Osteocyte (in vitro differentiated cells): ENCODE measurements at regions not wholly inside any gene's neighbourhood (a gene's known extent, or its start where the extent isn't known, plus 50 kb on each side); places are given as distances from the start of the nearest gene placed in this dataset.

Experiments used
- DNase-seq: peaks from one replicate; pipeline ENCODE4 v3.0.0; 2021; ENCODE audit warnings: mixed read lengths; ENCODE audit not compliant: unreplicated experiment; ENCODE audit errors: extremely low spot score
- H3K27ac Mint-ChIP-seq: one replicate; pipeline ENCODE4 v1.8.0; 2021; ENCODE audit warnings: mild to moderate bottlenecking, mixed read lengths; ENCODE audit not compliant: unreplicated experiment
- H3K27me3 Mint-ChIP-seq: one replicate; pipeline ENCODE4 v1.8.0; 2021; ENCODE audit warnings: mixed read lengths; ENCODE audit not compliant: unreplicated experiment
- H3K36me3 Mint-ChIP-seq: one replicate; pipeline ENCODE4 v1.8.0; 2021; ENCODE audit warnings: mixed read lengths; ENCODE audit not compliant: unreplicated experiment
- H3K4me1 Mint-ChIP-seq: one replicate; pipeline ENCODE4 v1.8.0; 2021; ENCODE audit warnings: mixed read lengths; ENCODE audit not compliant: unreplicated experiment
- H3K4me3 Mint-ChIP-seq: one replicate; pipeline ENCODE4 v1.8.0; 2021; ENCODE audit warnings: mild to moderate bottlenecking, moderate library complexity, mixed read lengths; ENCODE audit not compliant: unreplicated experiment
- H3K9me3 Mint-ChIP-seq: one replicate; pipeline ENCODE4 v1.8.0; 2021; ENCODE audit warnings: mixed read lengths; ENCODE audit not compliant: unreplicated experiment
- CTCF ChIP-seq: fragments of 200-600 bp; sonication (generic); IDR thresholded peaks from 2 replicates; pipeline ENCODE4 v1.5.0; 2021; ENCODE audit warnings: antibody characterized with exemption, mild to moderate bottlenecking, moderate library complexity

- H3K4me1 Mint-ChIP-seq: peaks cover 2% of the 10 kb centered on the region
- no peak for TF ChIP-seq CTCF
- H3K27me3 Mint-ChIP-seq: no peaks in the 10 kb centered on the region
- H3K27ac Mint-ChIP-seq: no peak overlapping the region
- no peaks in the 10 kb centered on the region for H3K36me3 Mint-ChIP-seq
- H3K9me3 Mint-ChIP-seq: no peaks in the 10 kb centered on the region
- H3K4me3 Mint-ChIP-seq: no peak overlapping the region
- no peak for DNase-seq
Observed at GRCh38 chr10:88190123-88190522, 326.7 kb downstream of the PTEN start.

GRCh38 chr10:88190540-88191235 lies 327.3 kb downstream of the PTEN start:
- Mint-ChIP-seq H3K4me1 (peaks cover 3% of the 10 kb centered on the region), H3K36me3 (no peaks in the 10 kb centered on the region), H3K4me3 (no peak overlapping the region), H3K9me3 (no peaks in the 10 kb centered on the region), H3K27me3 (no peaks in the 10 kb centered on the region), H3K27ac (no peak overlapping the region)
- DNase-seq: no peak
- TF ChIP-seq CTCF: no peak

GRCh38 chr10:88193018-88193417 lies 329.6 kb downstream of the PTEN start:
- no peak for DNase-seq
- Mint-ChIP-seq H3K4me3 (no peak overlapping the region), H3K9me3 (no peaks in the 10 kb centered on the region), H3K36me3 (no peaks in the 10 kb centered on the region), H3K27ac (no peak overlapping the region), H3K4me1 (peaks cover 8% of the 10 kb centered on the region), H3K27me3 (no peaks in the 10 kb centered on the region)
- TF ChIP-seq CTCF: no peak

GRCh38 chr10:88194041-88194887 lies 330.8 kb downstream of the PTEN start:
- no peak overlapping the region for H3K27ac Mint-ChIP-seq
- no peak for DNase-seq
- TF ChIP-seq CTCF: no peak
- H3K9me3 Mint-ChIP-seq: no peaks in the 10 kb centered on the region
- no peak overlapping the region for H3K4me3 Mint-ChIP-seq
- H3K36me3 Mint-ChIP-seq: no peaks in the 10 kb centered on the region
- H3K27me3 Mint-ChIP-seq: no peaks in the 10 kb centered on the region
- peaks cover 8% of the 10 kb centered on the region for H3K4me1 Mint-ChIP-seq

GRCh38 chr10:88194961-88195367 lies 331.5 kb downstream of the PTEN start:
- Mint-ChIP-seq H3K4me1 (peaks cover 8% of the 10 kb centered on the region), H3K4me3 (no peak overlapping the region), H3K27me3 (no peaks in the 10 kb centered on the region), H3K36me3 (no peaks in the 10 kb centered on the region), H3K27ac (no peak overlapping the region), H3K9me3 (no peaks in the 10 kb centered on the region)
- DNase-seq: no peak
- TF ChIP-seq CTCF: no peak
